ENCODE measurements at regions not wholly inside any gene's neighbourhood (a gene's known extent, or its start where the extent isn't known, plus 50 kb on each side); places are given as distances from the start of the nearest gene placed in this dataset.

- TF ChIP-seq HDAC6 (IDR thresholded peaks at IDR 0.05; ENCODE audit: low read depth, low read length), result no peak
- no peak for TF ChIP-seq SP4 (IDR thresholded peaks at IDR 0.05; ENCODE audit: low read length)
- TF ChIP-seq MAX (IDR thresholded peaks at IDR 0.05), result no peak
- TF ChIP-seq CREB1 (IDR thresholded peaks at IDR 0.05), result no peak
- no peak for TF ChIP-seq YY1 (IDR thresholded peaks at IDR 0.05; ENCODE audit: low read depth, low read length)
- TF ChIP-seq SAP30 (IDR thresholded peaks at IDR 0.05; ENCODE audit: insufficient read depth, insufficient replicate concordance, low read length), result no peak
- no peak for TF ChIP-seq BACH1 (IDR thresholded peaks at IDR 0.05; ENCODE audit: low read length)
These were observed 511.0 kb downstream of the TMEM121 start (continued) for GRCh38 chr14:106037380-106037779.

Measured in H1 (cell line).